ENCODE measurements at regions not wholly inside any gene's neighbourhood (a gene's known extent, or its start where the extent isn't known, plus 50 kb on each side); places are given as distances from the start of the nearest gene placed in this dataset.

- TF ChIP-seq CTCF (IDR thresholded peaks at IDR 0.05) (no peak), POLR2AphosphoS5 (IDR thresholded peaks at IDR 0.05; ENCODE audit: low read depth, low read length) (no peak), REST (IDR thresholded peaks at IDR 0.05; ENCODE audit: insufficient read depth in 1 of 2, low read depth in 2 of 2, low read length in 1 of 2) (no peak), SIN3A (IDR thresholded peaks at IDR 0.05; ENCODE audit: borderline replicate concordance, insufficient read depth, low read depth, low read length) (no peak)
Observed at GRCh38 chr21:26659757-26660156, 86.7 kb upstream of the CYYR1 start.
